Esophagus squamous epithelium (tissue), 4 donors: ENCODE measurements at regions not wholly inside any gene's neighbourhood (a gene's known extent, or its start where the extent isn't known, plus 50 kb on each side); places are given as distances from the start of the nearest gene placed in this dataset.

ENCODE experiments used
- POLR2A ChIP-seq, 4 donors: fragments of 450-650 bp; IDR thresholded peaks; one replicate each; pipeline ENCODE4 v1.6.1; 2017; ENCODE audit warnings: antibody characterized with exemption in 4 of 4, mild to moderate bottlenecking in 4 of 4, moderate library complexity in 3 of 4
- TF ChIP-seq, protein P1 (sequence below), 6 experiments: fragments of 450-650 bp in 4 of 6; fragments of 200-600 bp in 2 of 6; sonication (generic) in 2 of 6; IDR thresholded peaks; one replicate each; pipeline ENCODE4 v1.5.1; 2016 to 2019; ENCODE audit warnings: antibody characterized with exemption in 6 of 6, mild to moderate bottlenecking in 4 of 6, moderate library complexity in 4 of 6

DNA sequence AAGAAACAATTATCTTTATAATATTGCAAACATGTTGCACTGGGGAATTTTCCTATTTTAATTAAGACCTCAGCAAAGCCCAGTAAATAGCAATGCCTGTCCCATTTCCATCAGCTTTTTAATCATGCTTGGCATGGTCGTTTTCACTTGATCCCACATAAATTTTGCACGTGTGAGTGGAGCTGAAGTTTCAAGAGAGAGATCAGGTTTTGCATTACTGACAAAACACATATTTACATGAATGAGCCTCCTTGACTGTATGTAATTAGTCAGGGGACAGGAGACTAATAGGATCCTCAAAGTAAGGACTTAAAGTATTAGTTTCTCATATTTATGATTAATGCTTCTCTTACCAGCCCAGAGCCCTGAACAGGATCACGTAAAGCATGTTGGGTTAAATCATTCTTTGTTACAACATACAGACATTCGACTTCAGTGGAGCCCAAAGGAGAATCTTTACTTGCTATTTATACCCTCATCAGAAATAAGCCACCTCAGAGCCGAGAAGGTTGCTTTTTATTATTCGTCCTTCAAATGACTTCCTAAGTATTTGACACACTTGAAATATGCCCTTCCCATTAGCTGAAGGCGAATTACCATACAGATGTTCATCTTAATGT lies 711.3 kb downstream of the GALR1 start:
- TF ChIP-seq, protein P1, sequence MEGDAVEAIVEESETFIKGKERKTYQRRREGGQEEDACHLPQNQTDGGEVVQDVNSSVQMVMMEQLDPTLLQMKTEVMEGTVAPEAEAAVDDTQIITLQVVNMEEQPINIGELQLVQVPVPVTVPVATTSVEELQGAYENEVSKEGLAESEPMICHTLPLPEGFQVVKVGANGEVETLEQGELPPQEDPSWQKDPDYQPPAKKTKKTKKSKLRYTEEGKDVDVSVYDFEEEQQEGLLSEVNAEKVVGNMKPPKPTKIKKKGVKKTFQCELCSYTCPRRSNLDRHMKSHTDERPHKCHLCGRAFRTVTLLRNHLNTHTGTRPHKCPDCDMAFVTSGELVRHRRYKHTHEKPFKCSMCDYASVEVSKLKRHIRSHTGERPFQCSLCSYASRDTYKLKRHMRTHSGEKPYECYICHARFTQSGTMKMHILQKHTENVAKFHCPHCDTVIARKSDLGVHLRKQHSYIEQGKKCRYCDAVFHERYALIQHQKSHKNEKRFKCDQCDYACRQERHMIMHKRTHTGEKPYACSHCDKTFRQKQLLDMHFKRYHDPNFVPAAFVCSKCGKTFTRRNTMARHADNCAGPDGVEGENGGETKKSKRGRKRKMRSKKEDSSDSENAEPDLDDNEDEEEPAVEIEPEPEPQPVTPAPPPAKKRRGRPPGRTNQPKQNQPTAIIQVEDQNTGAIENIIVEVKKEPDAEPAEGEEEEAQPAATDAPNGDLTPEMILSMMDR (IDR thresholded peaks at IDR 0.05), result no peak
- no peak for TF ChIP-seq POLR2A (IDR thresholded peaks at IDR 0.05)
